HEK293 (cell line): ENCODE measurements at regions not wholly inside any gene's neighbourhood (a gene's known extent, or its start where the extent isn't known, plus 50 kb on each side); places are given as distances from the start of the nearest gene placed in this dataset.

Experiments
- CTCF ChIA-PET: fragments of 350-600 bp; formaldehyde crosslinking; extraction: SDS; loops from one replicate; lab custom pipeline; 2021; ENCODE audit warnings: antibody characterized with exemption; lab: Yijun Ruan, JAX
- POLR2A ChIA-PET: fragments of 300-600 bp; formaldehyde crosslinking; extraction: SDS; loops from one replicate; lab custom pipeline; 2020; ENCODE audit warnings: antibody characterized with exemption, inconsistent platforms; lab: Yijun Ruan, JAX
- H3K27ac ChIP-seq: fragments of 200-500 bp; sonication (Bioruptor generic); 2 replicates; pipeline ENCODE4 v1.5.1; 2014; ENCODE audit warnings: low read depth, low read length, control low read depth, inconsistent platforms; ENCODE audit errors: extremely low read depth
- H3K36me3 ChIP-seq, 2 experiments: fragments of 200-500 bp in 1 of 2; sonication (Bioruptor generic) in 1 of 2; 1 replicate in 1 of 2; 2 replicates in 1 of 2; pipeline ENCODE4 v1.5.1; 2014 to 2017; ENCODE audit warnings: inconsistent platforms in 2 of 2, low read length in 2 of 2; ENCODE audit not compliant: control insufficient read depth in 2 of 2, insufficient read depth in 1 of 2
- H3K4me1 ChIP-seq: fragments of 200-500 bp; sonication (Bioruptor generic); 2 replicates; pipeline ENCODE4 v1.5.1; 2014; ENCODE audit warnings: mild to moderate bottlenecking, low read length, inconsistent platforms; ENCODE audit not compliant: control insufficient read depth, insufficient read depth
- H3K4me3 ChIP-seq: 2 replicates; pipeline ENCODE4 v1.5.1; 2011; ENCODE audit warnings: low read depth, mild to moderate bottlenecking, control low read depth, low read length, moderate library complexity
- H3K9me3 ChIP-seq: fragments of 200-500 bp; sonication (Bioruptor generic); 2 replicates; pipeline ENCODE4 v1.5.1; 2014; ENCODE audit warnings: low read depth, low read length, inconsistent platforms; ENCODE audit not compliant: control insufficient read depth, insufficient read depth
- GLI2 ChIP-seq: fragments of 450-650 bp; formaldehyde crosslinking; IDR thresholded peaks from 2 replicates; pipeline ENCODE4; 2017; ENCODE audit warnings: missing biosample characterization, missing genetic modification characterization, low read depth, borderline replicate concordance
- ZBTB10 ChIP-seq: fragments of 450-650 bp; formaldehyde crosslinking; IDR thresholded peaks from 2 replicates; pipeline ENCODE4 v1.5.1; 2016; ENCODE audit warnings: missing biosample characterization, missing genetic modification characterization
- ZBTB20 ChIP-seq: fragments of 450-650 bp; formaldehyde crosslinking; IDR thresholded peaks from 2 replicates; pipeline ENCODE4 v1.5.1; 2016; ENCODE audit warnings: missing biosample characterization, missing genetic modification characterization
- ZEB2 ChIP-seq: fragments of 450-650 bp; formaldehyde crosslinking; IDR thresholded peaks from 2 replicates; pipeline ENCODE4 v1.5.1; 2016; ENCODE audit warnings: missing biosample characterization, missing genetic modification characterization
- ZNF148 ChIP-seq: fragments of 450-650 bp; formaldehyde crosslinking; IDR thresholded peaks from 2 replicates; pipeline ENCODE4 v1.5.0; 2017; ENCODE audit warnings: missing biosample characterization, missing genetic modification characterization, borderline replicate concordance
- ZNF169 ChIP-seq: fragments of 450-650 bp; formaldehyde crosslinking; IDR thresholded peaks from 2 replicates; pipeline ENCODE4 v1.5.1; 2016; ENCODE audit warnings: missing biosample characterization, missing genetic modification characterization
- ZNF404 ChIP-seq: fragments of 450-650 bp; formaldehyde crosslinking; IDR thresholded peaks from 2 replicates; pipeline ENCODE4 v1.5.1; 2017; ENCODE audit warnings: missing biosample characterization, missing genetic modification characterization
- ZNF426 ChIP-seq: fragments of 450-650 bp; formaldehyde crosslinking; IDR thresholded peaks from 2 replicates; pipeline ENCODE4 v1.5.1; 2017; ENCODE audit warnings: missing biosample characterization, missing genetic modification characterization, mild to moderate bottlenecking, inconsistent platforms, moderate library complexity
- ZNF707 ChIP-seq: fragments of 450-650 bp; formaldehyde crosslinking; IDR thresholded peaks from 2 replicates; pipeline ENCODE4 v1.5.1; 2016; ENCODE audit warnings: missing biosample characterization, missing genetic modification characterization
- ZNF776 ChIP-seq: fragments of 450-650 bp; formaldehyde crosslinking; IDR thresholded peaks from 2 replicates; pipeline ENCODE4 v1.5.0; 2017; ENCODE audit warnings: missing biosample characterization, missing genetic modification characterization, borderline replicate concordance
- ZSCAN16 ChIP-seq: fragments of 450-650 bp; formaldehyde crosslinking; IDR thresholded peaks from 2 replicates; pipeline ENCODE4 v1.5.1; 2016; ENCODE audit warnings: missing biosample characterization, missing genetic modification characterization
- TF ChIP-seq, protein P1 (sequence below): fragments of 450-650 bp; formaldehyde crosslinking; IDR thresholded peaks from 2 replicates; pipeline ENCODE4 v1.5.1; 2017; ENCODE audit warnings: missing biosample characterization, missing genetic modification characterization
- TF ChIP-seq, protein P2 (sequence below): fragments of 450-650 bp; formaldehyde crosslinking; IDR thresholded peaks from 2 replicates; pipeline ENCODE4 v1.5.1; 2016; ENCODE audit warnings: missing biosample characterization, missing genetic modification characterization
- TF ChIP-seq, protein P3 (sequence below): fragments of 450-650 bp; formaldehyde crosslinking; IDR thresholded peaks from 2 replicates; pipeline ENCODE4 v1.5.1; 2016; ENCODE audit warnings: missing biosample characterization, missing genetic modification characterization

- TF ChIP-seq ZBTB10 (tag by site-specific recombination) = no peak
Observed at GRCh38 chr13:84927442-84928169, 871.6 kb downstream of the SLITRK6 start (continued).

GRCh38 chr13:84925443-84925842 is 873.8 kb downstream of the SLITRK6 start:
- ChIA-PET CTCF (interaction anchor here (0.9 kb wide), 1 partner anchor 894 kb away, joined by 3 read pairs; no protein-coding TSS in a partner anchor), POLR2A (no interaction called here)

DNA sequence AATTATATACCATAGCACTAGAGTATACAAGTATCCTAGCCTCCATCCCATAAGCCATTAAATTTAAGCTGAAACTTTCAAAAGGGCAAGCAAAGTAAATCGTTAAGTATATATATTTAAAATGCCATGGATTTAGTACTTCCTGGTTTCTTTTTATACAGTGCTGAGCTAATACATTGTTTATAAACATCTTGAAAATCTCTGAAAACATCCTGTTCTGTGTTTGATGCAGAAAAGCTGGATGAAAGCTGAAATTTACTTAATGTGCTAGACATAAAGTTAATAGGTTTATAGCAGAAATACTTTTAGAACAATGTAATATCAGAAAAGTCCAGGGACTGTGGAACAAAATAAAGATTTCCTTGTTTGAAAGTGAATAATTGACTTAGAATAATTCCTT is 875.4 kb downstream of the SLITRK6 start:
- TF ChIP-seq ZNF148 (no peak), ZNF404 (tag by site-specific recombination) (no peak), ZNF169 (tag by site-specific recombination) (no peak), ZNF426 (no peak), ZNF776 (tag by site-specific recombination) (no peak), ZSCAN16 (tag by site-specific recombination) (no peak), ZNF707 (no peak), GLI2 (tag by site-specific recombination) (no peak)
- TF ChIP-seq, protein P1, sequence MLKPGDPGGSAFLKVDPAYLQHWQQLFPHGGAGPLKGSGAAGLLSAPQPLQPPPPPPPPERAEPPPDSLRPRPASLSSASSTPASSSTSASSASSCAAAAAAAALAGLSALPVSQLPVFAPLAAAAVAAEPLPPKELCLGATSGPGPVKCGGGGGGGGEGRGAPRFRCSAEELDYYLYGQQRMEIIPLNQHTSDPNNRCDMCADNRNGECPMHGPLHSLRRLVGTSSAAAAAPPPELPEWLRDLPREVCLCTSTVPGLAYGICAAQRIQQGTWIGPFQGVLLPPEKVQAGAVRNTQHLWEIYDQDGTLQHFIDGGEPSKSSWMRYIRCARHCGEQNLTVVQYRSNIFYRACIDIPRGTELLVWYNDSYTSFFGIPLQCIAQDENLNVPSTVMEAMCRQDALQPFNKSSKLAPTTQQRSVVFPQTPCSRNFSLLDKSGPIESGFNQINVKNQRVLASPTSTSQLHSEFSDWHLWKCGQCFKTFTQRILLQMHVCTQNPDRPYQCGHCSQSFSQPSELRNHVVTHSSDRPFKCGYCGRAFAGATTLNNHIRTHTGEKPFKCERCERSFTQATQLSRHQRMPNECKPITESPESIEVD (tag by site-specific recombination) = no peak
- TF ChIP-seq, protein P2, sequence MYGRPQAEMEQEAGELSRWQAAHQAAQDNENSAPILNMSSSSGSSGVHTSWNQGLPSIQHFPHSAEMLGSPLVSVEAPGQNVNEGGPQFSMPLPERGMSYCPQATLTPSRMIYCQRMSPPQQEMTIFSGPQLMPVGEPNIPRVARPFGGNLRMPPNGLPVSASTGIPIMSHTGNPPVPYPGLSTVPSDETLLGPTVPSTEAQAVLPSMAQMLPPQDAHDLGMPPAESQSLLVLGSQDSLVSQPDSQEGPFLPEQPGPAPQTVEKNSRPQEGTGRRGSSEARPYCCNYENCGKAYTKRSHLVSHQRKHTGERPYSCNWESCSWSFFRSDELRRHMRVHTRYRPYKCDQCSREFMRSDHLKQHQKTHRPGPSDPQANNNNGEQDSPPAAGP (tag by site-specific recombination) = no peak
- TF ChIP-seq, protein P3, sequence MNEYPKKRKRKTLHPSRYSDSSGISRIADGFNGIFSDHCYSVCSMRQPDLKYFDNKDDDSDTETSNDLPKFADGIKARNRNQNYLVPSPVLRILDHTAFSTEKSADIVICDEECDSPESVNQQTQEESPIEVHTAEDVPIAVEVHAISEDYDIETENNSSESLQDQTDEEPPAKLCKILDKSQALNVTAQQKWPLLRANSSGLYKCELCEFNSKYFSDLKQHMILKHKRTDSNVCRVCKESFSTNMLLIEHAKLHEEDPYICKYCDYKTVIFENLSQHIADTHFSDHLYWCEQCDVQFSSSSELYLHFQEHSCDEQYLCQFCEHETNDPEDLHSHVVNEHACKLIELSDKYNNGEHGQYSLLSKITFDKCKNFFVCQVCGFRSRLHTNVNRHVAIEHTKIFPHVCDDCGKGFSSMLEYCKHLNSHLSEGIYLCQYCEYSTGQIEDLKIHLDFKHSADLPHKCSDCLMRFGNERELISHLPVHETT (tag by site-specific recombination) = no peak
- Histone ChIP-seq H3K4me1 (no peaks in the 10 kb centered on the region), H3K4me3 (no peak overlapping the region), H3K27ac (no peak overlapping the region), H3K36me3 (no peaks in the 10 kb centered on the region), H3K9me3 (no peaks in the 10 kb centered on the region)
- ChIA-PET POLR2A (no interaction called here), CTCF (no interaction called here)

More at GRCh38 chr13:84925443-84925842, 873.8 kb downstream of the SLITRK6 start:
- Histone ChIP-seq H3K9me3 (no peaks in the 10 kb centered on the region), H3K4me1 (no peaks in the 10 kb centered on the region), H3K27ac (no peak overlapping the region), H3K4me3 (no peak overlapping the region), H3K36me3 (no peaks in the 10 kb centered on the region)
- no peak for TF ChIP-seq ZEB2
- no peak for TF ChIP-seq ZBTB20 (tag by site-specific recombination)
